DND-41 (cell line): ENCODE measurements at regions not wholly inside any gene's neighbourhood (a gene's known extent, or its start where the extent isn't known, plus 50 kb on each side); places are given as distances from the start of the nearest gene placed in this dataset.

ENCODE experiments used
- ATAC-seq: fragments of 200-7000 bp; cut with Tn5 transposase; 3 replicates; pipeline ENCODE4 v1.9.1; 2021; ENCODE audit warnings: low read depth; ENCODE audit not compliant: insufficient read depth
- DNase-seq: peaks from one replicate; pipeline ENCODE4 v3.0.0-alpha.2; 2020
- H2AFZ ChIP-seq: 2 replicates; pipeline ENCODE4 v1.6.0; 2012; ENCODE audit warnings: low read depth, low read length
- H3K27ac ChIP-seq: 2 replicates; pipeline ENCODE4 v1.5.1; 2012; ENCODE audit warnings: low read length, inconsistent platforms
- H3K27me3 ChIP-seq: fragments of 200-600 bp; sonication (generic); 2 replicates; pipeline ENCODE4 v1.6.0; 2012; ENCODE audit warnings: low read length, mild to moderate bottlenecking, inconsistent platforms; ENCODE audit not compliant: insufficient read depth, poor library complexity
- H3K36me3 ChIP-seq: 2 replicates; pipeline ENCODE4 v1.5.1; 2012; ENCODE audit warnings: low read length, inconsistent platforms; ENCODE audit not compliant: insufficient read depth
- H3K4me1 ChIP-seq: 2 replicates; pipeline ENCODE4 v1.5.1; 2012; ENCODE audit warnings: mild to moderate bottlenecking, low read length; ENCODE audit not compliant: insufficient read depth
- H3K4me2 ChIP-seq: 2 replicates; pipeline ENCODE4 v1.6.0; 2012; ENCODE audit warnings: mild to moderate bottlenecking, moderate library complexity, low read length, inconsistent platforms; ENCODE audit not compliant: insufficient read depth
- H3K4me3 ChIP-seq, 2 experiments: fragments of 200-600 bp in 1 of 2; shearing (Covaris generic) in 1 of 2; 2 replicates each; pipeline ENCODE4 v1.5.1; 2012 to 2016; ENCODE audit warnings: inconsistent platforms in 2 of 2, low read length in 2 of 2, mild to moderate bottlenecking in 2 of 2, low read depth in 1 of 2, moderate library complexity in 1 of 2
- H3K79me2 ChIP-seq: 2 replicates; pipeline ENCODE4 v1.6.0; 2012; ENCODE audit warnings: low read length, inconsistent platforms; ENCODE audit not compliant: insufficient read depth
- H3K9ac ChIP-seq: 2 replicates; pipeline ENCODE4 v1.6.0; 2012; ENCODE audit warnings: low read depth, mild to moderate bottlenecking, inconsistent platforms, low read length, moderate library complexity
- H3K9me3 ChIP-seq: 2 replicates; pipeline ENCODE4 v1.5.1; 2012; ENCODE audit warnings: low read length, moderate library complexity, mild to moderate bottlenecking, inconsistent platforms; ENCODE audit not compliant: insufficient read depth, severe bottlenecking
- H4K20me1 ChIP-seq: 2 replicates; pipeline ENCODE4 v1.6.0; 2012; ENCODE audit warnings: low read length; ENCODE audit not compliant: insufficient read depth
- CTCF ChIP-seq: IDR thresholded peaks from 2 replicates; pipeline ENCODE4 v1.5.1; 2012; ENCODE audit warnings: borderline replicate concordance, low read length, moderate library complexity, mild to moderate bottlenecking; ENCODE audit not compliant: poor library complexity, severe bottlenecking; ENCODE audit errors: extremely low read depth
- EZH2 ChIP-seq: IDR thresholded peaks from 3 replicates; pipeline ENCODE4 v1.6.1; 2012; ENCODE audit warnings: borderline replicate concordance, low read depth, mild to moderate bottlenecking, moderate library complexity, low read length, inconsistent platforms; ENCODE audit not compliant: severe bottlenecking

- DNase-seq: no peak
- Histone ChIP-seq H2AFZ (no peak overlapping the region), H3K4me1 (peaks cover 14% of the 10 kb centered on the region), H3K27ac (no peak overlapping the region), H3K9me3 (no peaks in the 10 kb centered on the region), H3K27me3 (no peaks in the 10 kb centered on the region), H4K20me1 (no peaks in the 10 kb centered on the region), H3K9ac (no peak overlapping the region), H3K36me3 (no peaks in the 10 kb centered on the region), H3K4me2 (no peak overlapping the region), H3K4me3 (no peak overlapping the region), H3K79me2 (no peaks in the 10 kb centered on the region)
- TF ChIP-seq CTCF: no peak
- TF ChIP-seq EZH2: no peak
- ATAC-seq: no peak
These were observed 135.7 kb upstream of the SERP2 start for GRCh38 chr13:44237881-44238421.

- H3K4me1 ChIP-seq: peaks cover 42% of the 10 kb centered on the region
These were observed 132.9 kb upstream of the SERP2 start for GRCh38 chr13:44240611-44241145.

GRCh38 chr13:44241638-44242037 lies 132.0 kb upstream of the SERP2 start:
- peaks cover 42% of the 10 kb centered on the region for H3K4me1 ChIP-seq
- no peak overlapping the region for H3K4me2 ChIP-seq

More at GRCh38 chr13:44240611-44241145, 132.9 kb upstream of the SERP2 start:
- no peaks in the 10 kb centered on the region for H3K27me3 ChIP-seq
- no peaks in the 10 kb centered on the region for H4K20me1 ChIP-seq
- TF ChIP-seq EZH2: no peak
- TF ChIP-seq CTCF: no peak
- no peak for ATAC-seq
- no peak overlapping the region for H2AFZ ChIP-seq
- no peaks in the 10 kb centered on the region for H3K36me3 ChIP-seq
- H3K4me2 ChIP-seq: no peak overlapping the region
- H3K9me3 ChIP-seq: no peaks in the 10 kb centered on the region
- no peak overlapping the region for H3K27ac ChIP-seq
- no peaks in the 10 kb centered on the region for H3K79me2 ChIP-seq
- DNase-seq: no peak
- H3K4me3 ChIP-seq: no peak overlapping the region
- no peak overlapping the region for H3K9ac ChIP-seq

More at GRCh38 chr13:44241638-44242037, 132.0 kb upstream of the SERP2 start:
- no peak overlapping the region for H3K9ac ChIP-seq
- no peaks in the 10 kb centered on the region for H3K36me3 ChIP-seq
- H3K79me2 ChIP-seq: no peaks in the 10 kb centered on the region
- ATAC-seq (no peak), DNase-seq (no peak)
- H2AFZ ChIP-seq: no peak overlapping the region
- no peaks in the 10 kb centered on the region for H3K9me3 ChIP-seq
- no peak for TF ChIP-seq EZH2
- TF ChIP-seq CTCF: no peak
- H4K20me1 ChIP-seq: no peaks in the 10 kb centered on the region
- peak overlapping the region; percentile 93; the same call in 1 of the 2 replicates for H3K27ac ChIP-seq
- H3K4me3 ChIP-seq: no peak overlapping the region
- no peaks in the 10 kb centered on the region for H3K27me3 ChIP-seq
